HFFc6 (cell line): ENCODE measurements at regions not wholly inside any gene's neighbourhood (a gene's known extent, or its start where the extent isn't known, plus 50 kb on each side); places are given as distances from the start of the nearest gene placed in this dataset.

Experiments used
- DNase-seq: peaks from one replicate; pipeline ENCODE4 v3.0.0-alpha.2; 2018
- H3K27ac Mint-ChIP-seq: 2 replicates; pipeline ENCODE4 v1.8.0; 2020; ENCODE audit warnings: mild to moderate bottlenecking, mixed read lengths
- H3K27me3 Mint-ChIP-seq: 2 replicates; pipeline ENCODE4 v1.8.0; 2021; ENCODE audit warnings: mild to moderate bottlenecking, moderate library complexity, mixed read lengths; ENCODE audit not compliant: insufficient read depth
- H3K36me3 Mint-ChIP-seq: 2 replicates; pipeline ENCODE4 v1.8.0; 2021; ENCODE audit warnings: low read depth, mixed read lengths
- H3K4me1 Mint-ChIP-seq: 2 replicates; pipeline ENCODE4 v1.8.0; 2020; ENCODE audit warnings: low read depth, mixed read lengths
- H3K4me3 Mint-ChIP-seq: 2 replicates; pipeline ENCODE4 v1.8.0; 2020; ENCODE audit warnings: mild to moderate bottlenecking, moderate library complexity, mixed read lengths
- H3K9me3 Mint-ChIP-seq: 2 replicates; pipeline ENCODE4 v1.8.0; 2020; ENCODE audit warnings: mild to moderate bottlenecking, mixed read lengths
- TF ChIP-seq, protein P1 (sequence below): fragments of 200-600 bp; sonication (generic); IDR thresholded peaks from 2 replicates; pipeline ENCODE4 v1.5.0; 2021; ENCODE audit warnings: antibody characterized with exemption, mild to moderate bottlenecking

DNA sequence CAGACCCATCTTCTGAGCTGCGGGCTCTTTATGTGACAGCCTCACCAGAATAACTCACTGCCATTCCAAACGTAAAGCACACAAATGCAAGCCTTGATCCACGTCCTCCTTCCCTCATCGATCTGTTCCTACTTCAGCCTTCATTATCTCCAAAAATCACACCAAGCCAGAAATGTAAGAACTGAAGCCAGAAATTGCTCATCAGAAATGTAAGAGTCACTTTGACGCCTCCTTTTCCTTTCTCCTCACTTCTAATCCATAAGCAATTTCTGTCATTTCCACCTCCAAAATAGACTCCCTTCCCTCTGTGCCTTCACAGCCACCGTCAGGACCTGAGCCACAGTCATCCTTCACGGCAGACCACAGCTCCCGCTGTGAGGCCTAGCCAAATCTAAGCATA lies 387.3 kb upstream of the B3GAT1 start:
- Mint-ChIP-seq H3K9me3 (peaks cover 48% of the 10 kb centered on the region), H3K27me3 (peaks cover 2% of the 10 kb centered on the region; the same call in 1 of the 2 replicates), H3K4me3 (no peak overlapping the region), H3K4me1 (no peaks in the 10 kb centered on the region), H3K36me3 (peaks cover 4% of the 10 kb centered on the region; the same call in 1 of the 2 replicates), H3K27ac (no peak overlapping the region)
- TF ChIP-seq, protein P1, sequence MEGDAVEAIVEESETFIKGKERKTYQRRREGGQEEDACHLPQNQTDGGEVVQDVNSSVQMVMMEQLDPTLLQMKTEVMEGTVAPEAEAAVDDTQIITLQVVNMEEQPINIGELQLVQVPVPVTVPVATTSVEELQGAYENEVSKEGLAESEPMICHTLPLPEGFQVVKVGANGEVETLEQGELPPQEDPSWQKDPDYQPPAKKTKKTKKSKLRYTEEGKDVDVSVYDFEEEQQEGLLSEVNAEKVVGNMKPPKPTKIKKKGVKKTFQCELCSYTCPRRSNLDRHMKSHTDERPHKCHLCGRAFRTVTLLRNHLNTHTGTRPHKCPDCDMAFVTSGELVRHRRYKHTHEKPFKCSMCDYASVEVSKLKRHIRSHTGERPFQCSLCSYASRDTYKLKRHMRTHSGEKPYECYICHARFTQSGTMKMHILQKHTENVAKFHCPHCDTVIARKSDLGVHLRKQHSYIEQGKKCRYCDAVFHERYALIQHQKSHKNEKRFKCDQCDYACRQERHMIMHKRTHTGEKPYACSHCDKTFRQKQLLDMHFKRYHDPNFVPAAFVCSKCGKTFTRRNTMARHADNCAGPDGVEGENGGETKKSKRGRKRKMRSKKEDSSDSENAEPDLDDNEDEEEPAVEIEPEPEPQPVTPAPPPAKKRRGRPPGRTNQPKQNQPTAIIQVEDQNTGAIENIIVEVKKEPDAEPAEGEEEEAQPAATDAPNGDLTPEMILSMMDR, result no peak
- DNase-seq, result no peak

DNA sequence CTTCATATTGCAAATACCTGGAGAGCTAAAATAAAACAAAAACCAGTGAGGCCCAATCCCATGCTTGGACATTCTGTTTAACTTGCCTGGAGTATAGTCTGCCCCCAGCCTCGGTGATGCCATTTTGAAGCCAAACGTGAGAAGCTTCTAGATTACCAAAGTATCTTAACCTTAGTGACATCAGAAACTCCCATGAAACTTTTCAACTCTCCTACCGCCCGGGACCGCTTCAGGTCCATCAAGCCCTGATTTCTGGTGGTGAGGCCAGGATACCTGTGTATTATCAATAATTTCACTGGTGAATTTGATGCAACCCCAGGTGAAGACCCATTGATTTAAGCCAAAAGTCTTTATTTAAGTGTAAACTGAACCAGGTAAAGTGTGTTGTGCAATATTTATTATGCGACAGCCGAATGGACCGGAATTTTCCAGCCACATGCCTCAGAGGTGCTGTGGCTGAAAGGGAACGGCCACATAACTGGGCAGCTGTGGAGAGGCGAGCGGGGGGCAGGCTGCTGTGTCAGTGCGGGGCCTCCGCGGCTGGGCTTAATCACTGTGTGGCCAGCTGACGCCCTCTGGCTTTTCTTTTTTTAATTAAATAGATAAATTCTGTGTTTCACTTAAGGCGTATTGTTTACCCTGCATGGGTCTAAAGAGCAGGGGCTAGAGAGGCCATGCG lies 385.5 kb upstream of the B3GAT1 start:
- H3K4me3 Mint-ChIP-seq, result no peak overlapping the region
- DNase-seq, result no peak
- H3K27ac Mint-ChIP-seq, result no peak overlapping the region

DNA sequence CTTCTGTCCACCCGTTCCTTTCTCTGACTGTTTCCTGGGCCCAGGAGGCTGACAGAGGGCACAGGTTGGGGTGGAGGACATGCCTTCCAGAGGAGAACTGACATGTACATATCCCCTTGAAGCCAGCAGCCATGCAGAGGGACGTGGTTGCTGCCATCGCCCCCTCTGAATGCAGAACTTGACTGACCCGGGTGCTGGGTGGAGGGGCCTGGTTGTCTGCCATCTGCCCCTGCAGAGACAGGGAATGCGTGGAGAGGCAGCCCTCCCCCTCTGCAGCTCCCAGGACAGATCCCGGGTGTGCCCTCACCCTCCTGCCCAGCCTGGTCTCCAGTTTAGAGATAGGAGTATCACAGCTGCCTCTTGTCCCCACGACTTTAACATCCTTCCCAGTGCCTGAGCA lies 383.0 kb upstream of the B3GAT1 start:
- TF ChIP-seq, protein P1, result no peak
- DNase-seq, result no peak
- Mint-ChIP-seq H3K27me3 (peaks cover 2% of the 10 kb centered on the region; the same call in 1 of the 2 replicates), H3K9me3 (peaks cover 60% of the 10 kb centered on the region), H3K4me3 (no peak overlapping the region), H3K36me3 (0 out of 2 replicates have a peak, but pooled peaks cover 4% of the 10 kb centered on the region), H3K27ac (no peak overlapping the region), H3K4me1 (no peaks in the 10 kb centered on the region)

More for the DNA sequence above, 385.5 kb upstream of the B3GAT1 start:
- Mint-ChIP-seq H3K27me3 (peaks cover 2% of the 10 kb centered on the region; the same call in 1 of the 2 replicates), H3K4me1 (no peaks in the 10 kb centered on the region), H3K36me3 (peaks cover 4% of the 10 kb centered on the region; the same call in 1 of the 2 replicates), H3K9me3 (peaks cover 58% of the 10 kb centered on the region)
- TF ChIP-seq, protein P1, result no peak

DNA sequence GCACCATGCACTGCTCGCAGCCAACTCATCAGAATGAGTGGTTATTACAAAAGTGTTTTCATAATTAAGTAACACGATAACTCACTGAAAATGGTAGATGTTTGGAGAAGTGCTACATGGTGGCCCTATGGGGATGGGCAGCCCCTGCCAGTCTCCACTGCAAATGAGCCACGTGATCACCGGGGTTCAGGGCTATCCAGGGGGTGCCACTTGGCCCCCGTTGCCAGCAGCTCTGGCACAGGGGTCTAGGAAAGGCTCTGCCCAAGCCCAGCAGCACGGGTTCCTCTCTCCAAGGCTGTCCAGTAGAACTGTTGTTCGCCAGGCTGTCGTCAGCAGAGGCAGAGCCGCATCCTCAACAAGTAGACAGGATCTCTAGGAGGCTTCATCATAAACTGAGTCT lies 382.1 kb upstream of the B3GAT1 start:
- peaks cover 2% of the 10 kb centered on the region; the same call in 1 of the 2 replicates for H3K27me3 Mint-ChIP-seq
- H3K4me3 Mint-ChIP-seq, result no peak overlapping the region
- H3K27ac Mint-ChIP-seq, result no peak overlapping the region
- H3K4me1 Mint-ChIP-seq, result no peaks in the 10 kb centered on the region
- H3K36me3 Mint-ChIP-seq, result 0 out of 2 replicates have a peak, but pooled peaks cover 4% of the 10 kb centered on the region
- TF ChIP-seq, protein P1, result no peak
- no peak for DNase-seq
- H3K9me3 Mint-ChIP-seq, result peaks cover 61% of the 10 kb centered on the region

DNA sequence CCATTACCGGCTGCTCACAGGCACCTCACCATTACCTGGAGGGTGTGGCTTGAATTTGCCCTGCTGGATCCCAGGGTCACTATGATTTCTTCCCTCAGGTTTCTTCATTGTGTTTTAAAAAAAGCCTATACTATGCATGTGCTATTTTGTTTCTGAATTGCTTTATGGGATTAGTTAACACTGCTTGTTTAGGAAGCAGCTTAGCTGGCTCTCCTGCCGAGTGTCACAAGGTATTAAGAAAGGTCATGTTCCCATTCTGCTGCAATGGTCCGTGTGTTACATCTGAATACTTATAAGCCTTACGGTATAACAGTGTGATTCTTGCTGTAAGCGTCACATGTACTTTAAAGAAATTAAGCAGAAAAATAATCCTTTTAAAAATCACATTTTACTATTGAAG lies 380.6 kb upstream of the B3GAT1 start:
- Mint-ChIP-seq H3K36me3 (no peaks in the 10 kb centered on the region), H3K27ac (no peak overlapping the region), H3K27me3 (peaks cover 2% of the 10 kb centered on the region; the same call in 1 of the 2 replicates), H3K4me3 (no peak overlapping the region), H3K4me1 (no peaks in the 10 kb centered on the region), H3K9me3 (peaks cover 61% of the 10 kb centered on the region)
- DNase-seq, result no peak
- TF ChIP-seq, protein P1, result no peak
